ENCODE measurements at regions not wholly inside any gene's neighbourhood (a gene's known extent, or its start where the extent isn't known, plus 50 kb on each side); places are given as distances from the start of the nearest gene placed in this dataset.

DNA sequence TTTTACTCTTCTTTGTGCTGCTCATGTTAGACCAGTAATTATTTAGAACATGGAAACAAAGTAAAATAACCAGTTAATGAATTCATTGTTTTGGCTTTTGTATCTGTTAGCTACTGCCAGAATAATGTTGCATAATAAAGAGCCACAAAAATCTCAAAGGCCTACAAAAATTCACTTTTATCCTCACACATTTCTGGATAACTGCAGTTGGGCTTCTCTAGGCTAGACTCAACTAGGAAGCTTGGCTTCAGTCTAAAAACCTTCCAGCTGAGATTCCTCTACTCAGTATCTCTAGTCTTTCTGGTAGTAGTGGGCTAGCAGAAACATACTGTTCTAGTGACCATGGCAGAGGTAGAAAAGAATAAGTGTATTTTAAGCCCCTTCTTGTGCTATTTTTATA, 73.0 kb downstream of the FAT4 start:
- DNase-seq (ENCODE audit: low spot score in 2 of 2) = no peak
- TF ChIP-seq POLR2A (IDR thresholded peaks at IDR 0.05) = no peak
- TF ChIP-seq, protein P1, sequence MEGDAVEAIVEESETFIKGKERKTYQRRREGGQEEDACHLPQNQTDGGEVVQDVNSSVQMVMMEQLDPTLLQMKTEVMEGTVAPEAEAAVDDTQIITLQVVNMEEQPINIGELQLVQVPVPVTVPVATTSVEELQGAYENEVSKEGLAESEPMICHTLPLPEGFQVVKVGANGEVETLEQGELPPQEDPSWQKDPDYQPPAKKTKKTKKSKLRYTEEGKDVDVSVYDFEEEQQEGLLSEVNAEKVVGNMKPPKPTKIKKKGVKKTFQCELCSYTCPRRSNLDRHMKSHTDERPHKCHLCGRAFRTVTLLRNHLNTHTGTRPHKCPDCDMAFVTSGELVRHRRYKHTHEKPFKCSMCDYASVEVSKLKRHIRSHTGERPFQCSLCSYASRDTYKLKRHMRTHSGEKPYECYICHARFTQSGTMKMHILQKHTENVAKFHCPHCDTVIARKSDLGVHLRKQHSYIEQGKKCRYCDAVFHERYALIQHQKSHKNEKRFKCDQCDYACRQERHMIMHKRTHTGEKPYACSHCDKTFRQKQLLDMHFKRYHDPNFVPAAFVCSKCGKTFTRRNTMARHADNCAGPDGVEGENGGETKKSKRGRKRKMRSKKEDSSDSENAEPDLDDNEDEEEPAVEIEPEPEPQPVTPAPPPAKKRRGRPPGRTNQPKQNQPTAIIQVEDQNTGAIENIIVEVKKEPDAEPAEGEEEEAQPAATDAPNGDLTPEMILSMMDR (IDR thresholded peaks at IDR 0.05) = no peak
- intact Hi-C loops (cut with DNase I; ENCODE audit: low total_unique reads) = no loop called here
- no peak overlapping the region for H3K4me3 ChIP-seq (ENCODE audit: low read depth, poor library complexity, severe bottlenecking)

DNA sequence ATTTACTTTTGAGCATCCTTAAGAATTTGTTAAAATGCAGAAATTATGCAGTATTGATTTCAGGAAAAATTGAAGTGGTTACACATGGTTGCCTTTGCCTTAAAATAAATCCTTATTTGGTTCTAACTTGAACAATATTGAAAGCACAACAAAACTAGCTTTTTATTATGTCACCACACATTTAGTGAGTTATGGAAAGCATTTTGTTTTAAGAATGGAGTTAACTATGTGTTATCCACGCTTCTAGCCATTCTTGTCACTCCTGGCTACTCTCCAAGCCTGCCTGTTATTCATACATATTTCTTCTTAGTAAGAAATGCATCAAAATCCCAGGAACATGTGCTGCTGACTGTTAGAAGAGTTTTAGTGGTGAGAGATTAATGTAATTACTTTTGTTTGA, 73.9 kb downstream of the FAT4 start:
- intact Hi-C loops (cut with DNase I; ENCODE audit: low total_unique reads) = no loop called here
- TF ChIP-seq POLR2A (IDR thresholded peaks at IDR 0.05) = no peak
- TF ChIP-seq, protein P1 (IDR thresholded peaks at IDR 0.05) = no peak
- H3K4me3 ChIP-seq (ENCODE audit: low read depth, poor library complexity, severe bottlenecking) = no peak overlapping the region
- no peak for DNase-seq (ENCODE audit: low spot score in 2 of 2)
- WGBS, 2 donors = 65 to 67% methylated on average over 1 of the region's 1 CpG

DNA sequence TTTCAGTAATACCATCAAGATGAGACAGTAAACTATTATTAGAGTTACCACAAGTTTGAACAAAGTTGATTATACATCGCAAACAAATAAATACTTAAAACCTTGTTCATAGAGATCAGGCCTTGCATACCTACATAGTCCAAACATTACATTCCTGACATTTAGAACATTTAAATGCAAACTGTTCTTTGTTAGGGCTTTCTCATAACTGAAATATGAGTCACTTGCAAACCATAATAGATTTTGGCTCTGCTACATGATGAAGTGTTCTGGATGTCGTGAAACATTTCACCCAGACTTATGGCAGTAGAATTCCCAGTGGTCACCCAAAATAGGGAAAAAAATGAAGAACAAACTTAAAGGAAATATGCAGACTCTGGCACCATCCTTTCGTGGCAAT, 75.0 kb downstream of the FAT4 start:
- no peak for DNase-seq (ENCODE audit: low spot score in 2 of 2)
- intact Hi-C loops (cut with DNase I; ENCODE audit: low total_unique reads) = no loop called here
- 26 to 30% methylated on average over 3 of the region's 3 CpGs for WGBS, 2 donors
- TF ChIP-seq, protein P1 (IDR thresholded peaks at IDR 0.05) = no peak
- H3K4me3 ChIP-seq (ENCODE audit: low read depth, poor library complexity, severe bottlenecking) = no peak overlapping the region

DNA sequence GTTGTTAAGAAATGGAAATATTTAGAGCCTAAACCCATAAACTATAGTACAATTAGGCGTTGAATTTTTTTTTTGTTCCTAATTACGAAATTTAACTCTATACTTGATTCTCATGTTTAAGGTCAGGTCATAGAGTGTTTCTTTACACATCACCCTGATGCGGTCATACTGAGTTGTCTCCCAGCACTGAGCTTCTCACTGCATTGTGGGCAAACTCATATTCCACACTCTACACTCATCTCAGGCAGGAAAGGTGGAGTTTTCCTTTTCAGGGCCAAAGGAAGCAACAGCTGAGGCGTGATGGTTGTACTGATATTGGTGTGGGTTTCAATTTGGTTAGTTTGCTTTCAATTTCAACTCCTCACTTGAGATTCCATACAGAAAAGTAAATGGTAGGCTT, 75.4 kb downstream of the FAT4 start:
- no peak for DNase-seq (ENCODE audit: low spot score in 2 of 2)
- TF ChIP-seq, protein P1 (IDR thresholded peaks at IDR 0.05) = no peak
- no peak for TF ChIP-seq POLR2A (IDR thresholded peaks at IDR 0.05)
- intact Hi-C loops (cut with DNase I; ENCODE audit: low total_unique reads) = no loop called here
- 56 to 61% methylated on average over 4 of the region's 4 CpGs for WGBS, 2 donors
- H3K4me3 ChIP-seq (ENCODE audit: low read depth, poor library complexity, severe bottlenecking) = no peak overlapping the region

DNA sequence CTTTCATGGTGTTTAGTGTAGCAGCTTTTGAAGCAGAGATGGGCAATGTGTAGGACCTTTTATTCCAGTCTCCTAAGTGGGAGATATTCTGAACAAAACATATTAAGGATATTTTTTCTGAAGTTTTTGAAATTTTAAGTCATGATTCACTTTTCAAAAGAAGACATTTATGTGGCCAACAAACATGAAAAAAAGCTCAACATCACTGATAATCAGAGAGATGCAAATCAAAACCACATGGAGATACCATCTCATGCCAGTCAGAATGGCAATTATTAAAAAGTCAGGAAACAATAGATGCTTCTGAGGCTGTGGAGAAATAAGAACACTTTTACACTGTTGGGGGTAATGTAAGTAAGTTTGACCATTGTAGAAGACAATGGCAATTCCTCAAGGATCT, 76.0 kb downstream of the FAT4 start:
- DNase-seq (ENCODE audit: low spot score in 2 of 2) = no peak
- TF ChIP-seq POLR2A (IDR thresholded peaks at IDR 0.05) = no peak
- TF ChIP-seq, protein P1 (IDR thresholded peaks at IDR 0.05) = no peak
- intact Hi-C loops (cut with DNase I; ENCODE audit: low total_unique reads) = no loop called here
- H3K4me3 ChIP-seq (ENCODE audit: low read depth, poor library complexity, severe bottlenecking) = no peak overlapping the region

DNA sequence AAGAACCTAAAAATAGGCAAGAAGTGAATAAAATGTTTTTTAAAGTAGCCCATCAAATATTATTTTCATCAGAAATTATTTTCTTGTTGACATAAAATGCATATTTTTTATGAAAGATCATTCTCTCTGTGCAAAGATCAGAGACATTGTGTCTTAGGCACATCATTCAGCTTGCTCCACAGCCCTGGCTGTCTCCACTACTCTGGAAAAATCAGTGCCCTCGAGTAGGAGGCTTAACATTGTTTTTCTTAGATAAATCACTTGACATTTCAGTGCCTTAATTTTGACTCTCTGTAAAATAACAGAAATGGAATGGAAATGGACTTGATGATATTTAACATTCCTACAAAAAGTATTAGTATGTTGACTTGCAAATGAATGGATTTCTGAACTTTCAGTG, 77.9 kb downstream of the FAT4 start:
- 17 to 30% methylated on average over 1 of the region's 1 CpG for WGBS, 2 donors
- TF ChIP-seq POLR2A (IDR thresholded peaks at IDR 0.05) = no peak
- TF ChIP-seq, protein P1 (IDR thresholded peaks at IDR 0.05) = no peak
- H3K4me3 ChIP-seq (ENCODE audit: low read depth, poor library complexity, severe bottlenecking) = no peak overlapping the region
- DNase-seq (ENCODE audit: low spot score in 2 of 2) = no peak
- intact Hi-C loops (cut with DNase I; ENCODE audit: low total_unique reads) = no loop called here

Data from lower leg skin (tissue), 4 donors.